ENCODE measurements at regions not wholly inside any gene's neighbourhood (a gene's known extent, or its start where the extent isn't known, plus 50 kb on each side); places are given as distances from the start of the nearest gene placed in this dataset.
A peak's percentile ranks its signal among the peaks of the same experiment; 100 is the strongest.

DNA sequence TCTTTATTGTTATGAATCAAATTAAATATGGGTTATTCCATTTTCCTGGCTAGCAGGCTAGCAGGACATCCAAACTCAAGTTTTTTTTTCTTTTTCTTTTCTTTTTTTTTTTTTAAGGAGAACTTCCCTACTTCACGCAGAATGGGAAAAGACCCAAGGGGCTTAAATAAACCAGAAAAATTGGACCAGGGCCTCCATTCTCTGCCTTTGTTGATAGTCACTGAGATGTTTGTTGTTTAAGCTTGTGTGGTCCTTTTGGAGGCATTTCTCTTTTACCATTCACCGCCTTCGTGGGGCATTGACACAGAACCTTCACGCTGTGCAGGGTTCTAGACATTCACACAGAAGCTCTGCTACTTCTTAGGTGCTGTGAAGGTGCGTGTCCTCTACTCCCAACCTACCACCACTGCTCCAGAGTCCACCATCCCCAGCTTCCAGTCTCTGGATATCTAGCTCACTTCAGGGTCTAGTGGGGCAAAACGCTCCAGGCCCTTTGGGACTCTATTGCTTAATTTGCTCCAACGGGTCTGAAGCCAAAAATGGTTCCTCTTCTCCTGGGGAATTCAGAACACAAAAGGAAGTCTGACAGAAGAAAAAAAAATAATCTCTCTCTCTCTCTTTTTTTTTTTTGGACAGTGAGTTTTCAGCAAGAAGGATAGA, 301.3 kb downstream of the AEBP2 start:
- no peaks in the 10 kb centered on the region for H3K9me3 ChIP-seq
- H3K36me3 ChIP-seq: no peaks in the 10 kb centered on the region
- intact Hi-C loops (cut with DNase I): loop anchor here in 1 of 2 donors (10.0 kb wide), 1 partner anchor 174 kb away; no protein-coding TSS in a partner anchor
- no peak overlapping the region for H3K4me3 ChIP-seq
- H3K27ac ChIP-seq: no peak overlapping the region
- no peak for TF ChIP-seq CTCF (IDR thresholded peaks at IDR 0.05)
- no peaks in the 10 kb centered on the region for H3K4me1 ChIP-seq
- no peak for ATAC-seq
- no peak for DNase-seq
- H3K27me3 ChIP-seq: no peaks in the 10 kb centered on the region

DNA sequence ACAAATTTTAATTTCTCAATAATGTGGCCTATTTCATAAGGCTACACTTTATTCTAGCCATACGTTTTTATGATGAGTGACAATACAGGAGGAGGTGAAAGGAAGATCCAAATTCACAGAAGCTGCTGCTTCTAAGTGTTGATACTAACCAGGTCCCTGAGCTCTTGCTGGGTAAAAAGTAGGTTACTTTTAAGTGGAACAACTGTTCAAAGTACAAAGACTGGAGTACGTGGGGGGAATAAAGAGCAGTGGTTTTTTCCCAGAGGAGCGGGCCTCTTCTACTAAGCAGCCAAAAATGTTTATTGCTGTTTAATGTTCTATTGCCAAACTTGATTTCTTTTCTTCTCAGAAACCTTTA, 301.8 kb downstream of the AEBP2 start:
- Histone ChIP-seq H3K27ac (no peak overlapping the region), H3K4me1 (no peaks in the 10 kb centered on the region), H3K36me3 (no peaks in the 10 kb centered on the region), H3K9me3 (no peaks in the 10 kb centered on the region), H3K4me3 (no peak overlapping the region), H3K27me3 (no peaks in the 10 kb centered on the region)
- intact Hi-C loops (cut with DNase I): loop anchor here in 1 of 2 donors (10.0 kb wide), 1 partner anchor 174 kb away; no protein-coding TSS in a partner anchor
- no peak for TF ChIP-seq CTCF (IDR thresholded peaks at IDR 0.05)
- no peak for DNase-seq
- no peak for ATAC-seq

- no peaks in the 10 kb centered on the region for H3K27me3 ChIP-seq
- peak overlapping the region in 1 of 2 donors; percentile 21 for H3K27ac ChIP-seq
- peaks cover 0 to 14% of the 10 kb centered on the region in 2 donors for H3K9me3 ChIP-seq
- no peaks in the 10 kb centered on the region for H3K36me3 ChIP-seq
- H3K4me1 ChIP-seq: no peaks in the 10 kb centered on the region
- TF ChIP-seq CTCF (IDR thresholded peaks at IDR 0.05): no peak
- DNase-seq (peak in 2 of 4 donors; percentile 58 to 59), ATAC-seq (peak; percentile 32)
- intact Hi-C loops (cut with DNase I): loop anchor here in 1 of 2 donors (10.0 kb wide), 1 partner anchor 170 kb away; no protein-coding TSS in a partner anchor
- H3K4me3 ChIP-seq: no peak overlapping the region
These were observed 305.5 kb downstream of the AEBP2 start for GRCh38 chr12:19744705-19745218.

DNA sequence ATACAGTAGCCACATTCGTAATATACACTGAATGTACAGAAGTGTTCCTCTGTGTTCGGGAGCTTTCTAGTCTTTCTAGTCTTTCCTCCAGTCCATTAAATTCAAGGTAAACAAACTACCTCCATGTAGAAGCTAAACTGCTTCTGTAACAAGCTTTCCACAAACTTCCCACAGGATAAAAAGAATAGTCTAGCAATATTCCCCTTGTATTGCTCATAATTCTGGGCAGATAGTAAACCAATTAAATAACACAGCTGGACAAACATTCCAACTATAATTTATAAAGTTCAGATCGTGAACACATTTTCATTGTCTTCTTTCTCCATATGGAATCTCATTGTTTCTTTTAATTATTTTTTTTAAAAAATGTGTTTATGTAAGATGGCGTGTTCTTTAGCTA, 307.2 kb downstream of the AEBP2 start:
- intact Hi-C loops (cut with DNase I): loop anchor here in 1 of 2 donors (10.0 kb wide), 1 partner anchor 168 kb away; no protein-coding TSS in a partner anchor
- Histone ChIP-seq H3K9me3 (peaks cover 0 to 14% of the 10 kb centered on the region in 2 donors), H3K27ac (no peak overlapping the region), H3K4me3 (no peak overlapping the region), H3K36me3 (no peaks in the 10 kb centered on the region), H3K27me3 (no peaks in the 10 kb centered on the region), H3K4me1 (no peaks in the 10 kb centered on the region)
- no peak for ATAC-seq
- no peak for TF ChIP-seq CTCF (IDR thresholded peaks at IDR 0.05)
- DNase-seq: no peak

DNA sequence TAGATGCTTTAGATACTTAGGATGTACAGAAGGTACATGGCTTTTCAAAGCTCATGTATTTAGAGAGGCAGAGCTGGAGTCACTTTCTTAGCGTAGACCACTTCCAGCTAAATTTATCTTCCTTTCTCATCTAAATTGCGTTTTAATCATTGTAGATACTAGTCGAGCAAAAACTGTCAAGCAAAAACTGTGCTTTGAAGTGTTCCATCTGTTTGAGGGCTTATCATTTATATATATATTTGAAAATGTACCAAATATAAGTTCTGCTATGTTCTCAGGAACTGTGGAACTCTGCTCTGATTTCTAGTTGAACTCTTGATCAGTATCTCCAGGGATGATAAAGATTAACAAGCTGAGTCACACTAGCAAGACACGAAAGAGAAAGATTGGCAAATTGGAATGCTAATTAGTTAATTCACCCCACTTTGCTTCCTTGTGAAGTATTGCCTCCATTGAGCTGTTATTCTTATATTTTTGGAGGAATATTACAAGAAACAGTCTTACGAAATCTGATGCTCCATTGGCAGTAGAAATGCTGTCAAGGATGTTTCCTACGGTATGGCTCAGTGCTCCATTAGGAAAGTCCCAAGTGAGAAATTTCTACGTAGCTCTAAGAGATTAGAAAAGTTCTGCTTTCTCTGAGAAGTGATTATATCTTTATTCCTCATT, 310.7 kb downstream of the AEBP2 start:
- no peak for TF ChIP-seq CTCF (IDR thresholded peaks at IDR 0.05)
- DNase-seq: no peak
- Histone ChIP-seq H3K9me3 (peaks cover 0 to 32% of the 10 kb centered on the region in 2 donors), H3K27me3 (no peaks in the 10 kb centered on the region), H3K27ac (peak overlapping the region in 1 of 2 donors; percentile 14), H3K4me1 (no peaks in the 10 kb centered on the region), H3K36me3 (no peaks in the 10 kb centered on the region), H3K4me3 (no peak overlapping the region)
- ATAC-seq: peak; percentile 10
- intact Hi-C loops (cut with DNase I): loop anchor here in 1 of 2 donors (10.0 kb wide), 1 partner anchor 165 kb away; no protein-coding TSS in a partner anchor

All from left lung (tissue), 4 donors.